ENCODE measurements at regions not wholly inside any gene's neighbourhood (a gene's known extent, or its start where the extent isn't known, plus 50 kb on each side); places are given as distances from the start of the nearest gene placed in this dataset.

- no peaks in the 10 kb centered on the region for H3K9me3 Mint-ChIP-seq
- DNase-seq = no peak
- peaks cover 0 to 3% (median 0%) of the 10 kb centered on the region in 3 donors for H3K4me1 Mint-ChIP-seq
- Histone ChIP-seq H3K9me3 (no peaks in the 10 kb centered on the region), H3K36me3 (ENCODE audit: control insufficient read depth in 2 of 2, extremely low read depth in 1 of 2, insufficient read depth in 1 of 2, low read length in 1 of 2) (no peaks in the 10 kb centered on the region), H3K4me1 (ENCODE audit: control insufficient read depth in 1 of 2, extremely low read depth in 1 of 2, insufficient read depth in 2 of 2, low read length in 2 of 2) (no peaks in the 10 kb centered on the region), H3K27ac (ENCODE audit: low read length) (no peak overlapping the region), H3K27me3 (replicated peaks in 1 of 2; ENCODE audit: control insufficient read depth in 2 of 2, extremely low read depth in 1 of 2, insufficient read depth in 2 of 2, low read length in 1 of 2) (peaks cover 0 to 14% of the 10 kb centered on the region in 2 experiments), H3K4me3 (ENCODE audit: control insufficient read depth in 1 of 2, extremely low read depth in 1 of 2, low read length in 1 of 2) (no peak overlapping the region)
- no peak for ATAC-seq (replicated peaks in 1 of 4)
- no peaks in the 10 kb centered on the region for H3K36me3 Mint-ChIP-seq
- no peak overlapping the region for H3K4me3 Mint-ChIP-seq
- no peak overlapping the region for H3K27ac Mint-ChIP-seq
- peaks cover 18 to 22% of the 10 kb centered on the region in 2 donors for H3K27me3 Mint-ChIP-seq
- CTCF ChIA-PET = interaction anchor here in 1 of 2 donors (0.6 kb wide), 1 partner anchor 764 kb away, joined by 4 read pairs; no protein-coding TSS in a partner anchor
- POLR2A ChIA-PET = no interaction called here
- WGBS (ENCODE audit: insufficient coverage) = no CpG with 5 or more reads among the region's 4 CpGs
These were observed 76.7 kb upstream of the PAX1 start for GRCh38 chr20:21628800-21629199.

- Histone ChIP-seq H3K9me3 (no peaks in the 10 kb centered on the region), H3K27me3 (replicated peaks in 1 of 2; ENCODE audit: control insufficient read depth in 2 of 2, extremely low read depth in 1 of 2, insufficient read depth in 2 of 2, low read length in 1 of 2) (peaks cover 0 to 4% of the 10 kb centered on the region in 2 experiments), H3K36me3 (ENCODE audit: control insufficient read depth in 2 of 2, extremely low read depth in 1 of 2, insufficient read depth in 1 of 2, low read length in 1 of 2) (no peaks in the 10 kb centered on the region), H3K4me3 (ENCODE audit: control insufficient read depth in 1 of 2, extremely low read depth in 1 of 2, low read length in 1 of 2) (no peak overlapping the region), H3K4me1 (ENCODE audit: control insufficient read depth in 1 of 2, extremely low read depth in 1 of 2, insufficient read depth in 2 of 2, low read length in 2 of 2) (no peaks in the 10 kb centered on the region), H3K27ac (ENCODE audit: low read length) (no peak overlapping the region)
- CTCF ChIA-PET = no interaction called here
- POLR2A ChIA-PET = no interaction called here
- peaks cover 3 to 5% (median 3%) of the 10 kb centered on the region in 3 donors for H3K4me1 Mint-ChIP-seq
- ATAC-seq (replicated peaks in 1 of 4) = no peak
- H3K27ac Mint-ChIP-seq = no peak overlapping the region
- peaks cover 18 to 33% of the 10 kb centered on the region in 2 donors for H3K27me3 Mint-ChIP-seq
- H3K9me3 Mint-ChIP-seq = peaks cover 0 to 4% (median 0%) of the 10 kb centered on the region in 3 donors
- no peak overlapping the region for H3K4me3 Mint-ChIP-seq
- no CpG with 5 or more reads among the region's 1 CpG for WGBS (ENCODE audit: insufficient coverage)
- DNase-seq = no peak
- H3K36me3 Mint-ChIP-seq = no peaks in the 10 kb centered on the region
These were observed 81.7 kb upstream of the PAX1 start for GRCh38 chr20:21623781-21624094.

DNA sequence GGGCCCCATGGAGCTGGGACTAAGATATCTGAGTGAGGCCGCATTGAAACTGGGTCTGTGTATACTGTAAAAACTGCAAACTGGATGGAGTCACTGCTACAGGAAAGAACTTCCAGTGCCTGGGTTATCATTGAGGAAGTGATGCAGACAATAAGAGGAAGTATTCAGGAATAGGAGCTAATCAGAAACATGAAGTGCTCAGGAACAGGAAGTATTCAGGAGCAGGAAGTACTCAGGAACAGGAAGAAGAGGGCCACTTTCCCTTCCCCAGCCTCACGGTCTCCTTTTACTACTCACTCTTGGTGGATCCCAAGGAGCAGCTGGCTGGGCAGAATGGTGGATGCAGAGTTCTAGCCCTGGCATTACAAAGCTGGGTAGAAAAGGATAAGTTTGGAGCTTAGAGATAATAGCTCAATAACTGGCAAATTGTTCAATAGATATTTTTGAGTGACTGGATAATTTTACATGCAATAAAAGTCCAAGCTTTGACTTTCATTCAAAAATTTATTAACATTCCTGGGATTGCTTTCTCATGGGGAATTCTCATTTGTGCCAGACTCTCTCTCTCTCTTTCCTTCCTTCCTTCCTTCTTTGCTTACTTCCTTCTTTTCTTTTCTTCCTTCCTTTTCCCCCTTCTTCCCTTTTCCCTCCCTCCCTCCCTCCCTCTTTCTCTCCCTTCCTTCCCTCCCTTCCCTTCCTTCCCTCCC lies 82.2 kb upstream of the PAX1 start:
- POLR2A ChIA-PET = interaction anchor here in 1 of 2 donors (0.6 to 0.7 kb wide), 2 partner anchors 21 to 118 kb away, joined by 3 to 5 read pairs; no protein-coding TSS in a partner anchor

GRCh38 chr20:21622097-21622857 lies 83.2 kb upstream of the PAX1 start:
- Histone ChIP-seq H3K4me1 (ENCODE audit: control insufficient read depth in 1 of 2, extremely low read depth in 1 of 2, insufficient read depth in 2 of 2, low read length in 2 of 2) (no peaks in the 10 kb centered on the region), H3K36me3 (ENCODE audit: control insufficient read depth in 2 of 2, extremely low read depth in 1 of 2, insufficient read depth in 1 of 2, low read length in 1 of 2) (no peaks in the 10 kb centered on the region), H3K27ac (ENCODE audit: low read length) (no peak overlapping the region), H3K27me3 (replicated peaks in 1 of 2; ENCODE audit: control insufficient read depth in 2 of 2, extremely low read depth in 1 of 2, insufficient read depth in 2 of 2, low read length in 1 of 2) (peaks cover 0 to 4% of the 10 kb centered on the region in 2 experiments), H3K9me3 (no peaks in the 10 kb centered on the region), H3K4me3 (ENCODE audit: control insufficient read depth in 1 of 2, extremely low read depth in 1 of 2, low read length in 1 of 2) (no peak overlapping the region)
- no peak overlapping the region for H3K27ac Mint-ChIP-seq
- POLR2A ChIA-PET = no interaction called here
- no peak for ATAC-seq (replicated peaks in 1 of 4)
- H3K27me3 Mint-ChIP-seq = peaks cover 18 to 35% of the 10 kb centered on the region in 2 donors
- H3K4me3 Mint-ChIP-seq = no peak overlapping the region
- H3K36me3 Mint-ChIP-seq = no peaks in the 10 kb centered on the region
- no peak for DNase-seq
- H3K4me1 Mint-ChIP-seq = peaks cover 3 to 5% (median 3%) of the 10 kb centered on the region in 3 donors
- CTCF ChIA-PET = interaction anchor here in 1 of 2 donors (0.6 kb wide), 1 partner anchor 120 kb away, joined by 3 read pairs; no protein-coding TSS in a partner anchor
- no CpG with 5 or more reads among the region's 3 CpGs for WGBS (ENCODE audit: insufficient coverage)
- H3K9me3 Mint-ChIP-seq = peaks cover 0 to 4% (median 0%) of the 10 kb centered on the region in 3 donors

More for the DNA sequence above, 82.2 kb upstream of the PAX1 start:
- no peaks in the 10 kb centered on the region for H3K36me3 ChIP-seq (ENCODE audit: control insufficient read depth in 2 of 2, extremely low read depth in 1 of 2, insufficient read depth in 1 of 2, low read length in 1 of 2)
- H3K4me3 ChIP-seq (ENCODE audit: control insufficient read depth in 1 of 2, extremely low read depth in 1 of 2, low read length in 1 of 2) = no peak overlapping the region
- Mint-ChIP-seq H3K36me3 (no peaks in the 10 kb centered on the region), H3K4me3 (no peak overlapping the region), H3K27me3 (peaks cover 18 to 30% of the 10 kb centered on the region in 2 donors), H3K4me1 (peaks cover 3 to 5% (median 3%) of the 10 kb centered on the region in 3 donors), H3K9me3 (peaks cover 0 to 4% (median 0%) of the 10 kb centered on the region in 3 donors), H3K27ac (no peak overlapping the region)
- ATAC-seq (replicated peaks in 1 of 4) = no peak
- DNase-seq = no peak
- WGBS (ENCODE audit: insufficient coverage) = 33% methylated on average over 1 of the region's 2 CpGs
- H3K27me3 ChIP-seq (replicated peaks in 1 of 2; ENCODE audit: control insufficient read depth in 2 of 2, extremely low read depth in 1 of 2, insufficient read depth in 2 of 2, low read length in 1 of 2) = peaks cover 0 to 4% of the 10 kb centered on the region in 2 experiments
- CTCF ChIA-PET = interaction anchor here (0.6 kb wide), 2 partner anchors 121 to 387 kb away, joined by 3 to 5 read pairs; no protein-coding TSS in a partner anchor
- no peaks in the 10 kb centered on the region for H3K9me3 ChIP-seq
- no peaks in the 10 kb centered on the region for H3K4me1 ChIP-seq (ENCODE audit: control insufficient read depth in 1 of 2, extremely low read depth in 1 of 2, insufficient read depth in 2 of 2, low read length in 2 of 2)
- no peak overlapping the region for H3K27ac ChIP-seq (ENCODE audit: low read length)

DNA sequence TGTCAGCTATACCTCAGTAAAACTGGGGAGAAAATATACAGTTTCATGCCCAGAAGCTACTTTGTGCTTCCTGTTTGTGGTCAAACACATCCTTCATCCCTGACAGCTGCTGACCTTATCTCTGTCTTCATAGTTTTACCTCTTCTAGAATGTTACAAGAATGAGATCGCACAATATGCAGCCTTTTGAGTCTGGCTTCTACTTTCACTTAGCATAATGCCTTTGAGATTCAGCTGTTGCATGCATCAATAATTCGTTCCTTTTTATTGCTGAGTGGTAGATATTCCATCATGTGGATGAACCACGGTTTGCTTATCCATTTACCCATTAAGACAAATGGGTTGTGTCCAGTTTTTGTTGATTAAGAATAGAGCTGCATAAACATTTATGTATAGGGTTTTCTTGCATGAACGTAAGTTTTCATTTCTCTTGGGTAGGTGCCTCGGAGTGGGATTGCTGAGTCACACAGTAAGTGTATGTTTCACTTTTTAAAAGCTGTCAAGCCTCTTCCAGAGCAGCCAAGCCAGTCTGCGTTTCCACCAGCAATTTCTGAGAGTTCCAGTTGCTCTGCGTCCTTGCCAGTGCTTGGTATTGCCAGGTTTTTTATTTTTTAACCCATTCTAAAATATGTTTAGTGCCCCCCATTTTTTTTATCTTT lies 86.6 kb upstream of the PAX1 start:
- H3K27ac Mint-ChIP-seq = no peak overlapping the region
- Histone ChIP-seq H3K27ac (ENCODE audit: low read length) (no peak overlapping the region), H3K27me3 (replicated peaks in 1 of 2; ENCODE audit: control insufficient read depth in 2 of 2, extremely low read depth in 1 of 2, insufficient read depth in 2 of 2, low read length in 1 of 2) (peaks cover 0 to 8% of the 10 kb centered on the region in 2 experiments), H3K4me1 (ENCODE audit: control insufficient read depth in 1 of 2, extremely low read depth in 1 of 2, insufficient read depth in 2 of 2, low read length in 2 of 2) (no peaks in the 10 kb centered on the region), H3K9me3 (no peaks in the 10 kb centered on the region), H3K36me3 (ENCODE audit: control insufficient read depth in 2 of 2, extremely low read depth in 1 of 2, insufficient read depth in 1 of 2, low read length in 1 of 2) (no peaks in the 10 kb centered on the region), H3K4me3 (ENCODE audit: control insufficient read depth in 1 of 2, extremely low read depth in 1 of 2, low read length in 1 of 2) (no peak overlapping the region)
- POLR2A ChIA-PET = interaction anchor here in 1 of 2 donors (1.2 kb wide), 1 partner anchor 9 kb away, joined by 4 read pairs; no protein-coding TSS in a partner anchor
- peaks cover 3% of the 10 kb centered on the region in 3 donors for H3K4me1 Mint-ChIP-seq
- H3K9me3 Mint-ChIP-seq = peaks cover 0 to 4% (median 0%) of the 10 kb centered on the region in 3 donors
- no peak overlapping the region for H3K4me3 Mint-ChIP-seq
- DNase-seq (no peak), ATAC-seq (replicated peaks in 1 of 4) (no peak)
- no peaks in the 10 kb centered on the region for H3K36me3 Mint-ChIP-seq
- peaks cover 17 to 38% of the 10 kb centered on the region in 2 donors for H3K27me3 Mint-ChIP-seq
- 30% methylated on average over 2 of the region's 7 CpGs for WGBS (ENCODE audit: insufficient coverage)
- CTCF ChIA-PET = no interaction called here

GRCh38 chr20:21615617-21616080 lies 89.8 kb upstream of the PAX1 start:
- Mint-ChIP-seq H3K27me3 (peaks cover 19 to 33% of the 10 kb centered on the region in 2 donors), H3K4me3 (no peak overlapping the region), H3K4me1 (no peaks in the 10 kb centered on the region), H3K36me3 (no peaks in the 10 kb centered on the region), H3K27ac (no peak overlapping the region), H3K9me3 (peaks cover 0 to 3% (median 0%) of the 10 kb centered on the region in 3 donors)
- DNase-seq = peak in 25 of 35 experiments; percentile 4 to 51 (median 14)
- H3K27me3 ChIP-seq (replicated peaks in 1 of 2; ENCODE audit: control insufficient read depth in 2 of 2, extremely low read depth in 1 of 2, insufficient read depth in 2 of 2, low read length in 1 of 2) = peaks cover 0 to 11% of the 10 kb centered on the region in 2 experiments
- ATAC-seq (replicated peaks in 1 of 4) = peak in 1 of 4 experiments; percentile 56
- CTCF ChIA-PET = interaction anchor here (0.5 to 1.3 kb wide), 5 partner anchors 16 to 1901 kb away, joined by 3 to 4 read pairs (median 3); no protein-coding TSS in a partner anchor
- no peaks in the 10 kb centered on the region for H3K9me3 ChIP-seq
- WGBS (ENCODE audit: insufficient coverage) = 41% methylated on average over 9 of the region's 10 CpGs
- H3K36me3 ChIP-seq (ENCODE audit: control insufficient read depth in 2 of 2, extremely low read depth in 1 of 2, insufficient read depth in 1 of 2, low read length in 1 of 2) = no peaks in the 10 kb centered on the region
- H3K4me3 ChIP-seq (ENCODE audit: control insufficient read depth in 1 of 2, extremely low read depth in 1 of 2, low read length in 1 of 2) = no peak overlapping the region
- H3K4me1 ChIP-seq (ENCODE audit: control insufficient read depth in 1 of 2, extremely low read depth in 1 of 2, insufficient read depth in 2 of 2, low read length in 2 of 2) = no peaks in the 10 kb centered on the region
- POLR2A ChIA-PET = no interaction called here
- no peak overlapping the region for H3K27ac ChIP-seq (ENCODE audit: low read length)
